HepG2 (cell line): ENCODE measurements at regions not wholly inside any gene's neighbourhood (a gene's known extent, or its start where the extent isn't known, plus 50 kb on each side); places are given as distances from the start of the nearest gene placed in this dataset.
A peak's percentile ranks its signal among the peaks of the same experiment; 100 is the strongest.

Experiments
- ATAC-seq: fragments of 200-7000 bp; cut with Tn5 transposase; 3 replicates; pipeline ENCODE4 v1.9.1; 2020; ENCODE audit warnings: mild to moderate bottlenecking, moderate library complexity
- BruUV-seq: library from RNA; stranded (reverse); fragments of 400-500 nt; replicated peaks from 2 replicates; lab custom pipeline; 2021; lab: Mats Ljungman, UMichigan
- CTCF ChIA-PET: fragments of 300-600 bp; formaldehyde crosslinking; extraction: SDS; loops from one replicate; lab custom pipeline; 2021; ENCODE audit warnings: low total read pairs, inconsistent platforms, low intra/inter-chr PET ratio; lab: Yijun Ruan, JAX
- POLR2A ChIA-PET: fragments of 350-600 bp; sonication (Branson Sonifier 250); formaldehyde crosslinking; loops from one replicate; lab custom pipeline; 2020; ENCODE audit warnings: antibody characterized with exemption, inconsistent platforms; lab: Yijun Ruan, JAX
- DNase-seq: peaks from one replicate; pipeline ENCODE4 v3.0.0-alpha.2; 2015; ENCODE audit warnings: low spot score
- FAIRE-seq: peaks from 3 replicates; lab custom pipeline; 2011; peaks lifted over from hg19 to GRCh38; lab: Jason Lieb, UNC
- H2AFZ ChIP-seq: one replicate; pipeline ENCODE4 v1.6.1; 2011; ENCODE audit warnings: low read length, inconsistent platforms
- H3K27ac ChIP-seq: fragments of 300-600 bp; 3 replicates; pipeline ENCODE4 v1.8.0; 2011; ENCODE audit warnings: mixed run types, mild to moderate bottlenecking, mixed read lengths, low read length, inconsistent platforms; ENCODE audit not compliant: insufficient read depth; ENCODE audit errors: extremely low read length
- H3K27me3 ChIP-seq, 2 experiments: fragments of 200-600 bp in 1 of 2; 2 replicates in 1 of 2; 3 replicates in 1 of 2; pipeline versions ENCODE4 v1.6.0 to v1.8.0; 2011; ENCODE audit warnings: low read length in 2 of 2, mild to moderate bottlenecking in 2 of 2, moderate library complexity in 2 of 2, inconsistent platforms in 1 of 2; ENCODE audit not compliant: insufficient read depth in 2 of 2, control insufficient read depth in 1 of 2
- H3K36me3 ChIP-seq, 2 experiments: fragments of 200-600 bp in 1 of 2; replicated peaks in 1 of 2; 2 replicates in 1 of 2; 3 replicates in 1 of 2; pipeline versions ENCODE4 v1.5.1 to v1.8.0; 2011; ENCODE audit warnings: low read length in 2 of 2, inconsistent platforms in 1 of 2; ENCODE audit not compliant: insufficient read depth in 2 of 2, control insufficient read depth in 1 of 2
- H3K4me1 ChIP-seq: 2 replicates; pipeline ENCODE4 v1.5.1; 2012; ENCODE audit warnings: low read length, inconsistent platforms; ENCODE audit not compliant: insufficient read depth
- H3K4me2 ChIP-seq: 2 replicates; pipeline ENCODE4 v1.6.0; 2011; ENCODE audit warnings: low read depth, low read length, inconsistent platforms
- H3K4me3 ChIP-seq, 3 experiments: fragments of 200-600 bp in 1 of 3; sonication (generic), shearing (Covaris generic) in 1 of 3; replicated peaks in 1 of 3; 2 replicates each; pipeline ENCODE4 v1.5.1; 2011 to 2016; ENCODE audit warnings: low read length in 3 of 3, inconsistent platforms in 2 of 3, low read depth in 2 of 3, mild to moderate bottlenecking in 2 of 3, control low read depth in 1 of 3, mixed read lengths in 1 of 3; ENCODE audit not compliant: insufficient read depth in 1 of 3
- H3K79me2 ChIP-seq: one replicate; pipeline ENCODE4 v1.6.1; 2011; ENCODE audit warnings: low read length, inconsistent platforms; ENCODE audit not compliant: insufficient read depth
- H3K9ac ChIP-seq: 2 replicates; pipeline ENCODE4 v1.6.0; 2011; ENCODE audit warnings: mild to moderate bottlenecking, low read depth, low read length, inconsistent platforms; ENCODE audit not compliant: insufficient read depth
- H3K9me3 ChIP-seq: 2 replicates; pipeline ENCODE4 v1.5.1; 2012; ENCODE audit warnings: mild to moderate bottlenecking, low read length
- H4K20me1 ChIP-seq: 2 replicates; pipeline ENCODE4 v1.6.0; 2011; ENCODE audit warnings: inconsistent platforms, mild to moderate bottlenecking, low read length, moderate library complexity; ENCODE audit not compliant: insufficient read depth
- FOXA1 ChIP-seq, 2 experiments: fragments of 450-650 bp in 1 of 2; sonication (generic) in 1 of 2; formaldehyde crosslinking in 1 of 2; IDR thresholded peaks; 2 replicates each; pipeline versions ENCODE4 v1.4.0 to v1.6.1; 2016 to 2020; ENCODE audit warnings: missing genetic modification reagents in 1 of 2
- MBNL3 ChIP-seq: fragments of 250-450 bp; sonication (Bioruptor Pico); conservative IDR thresholded peaks from 2 replicates; pipeline ENCODE4 v1.8.0; 2022; ENCODE audit warnings: mild to moderate bottlenecking, inconsistent platforms
- SIX4 ChIP-seq: sonication (generic); formaldehyde crosslinking; IDR thresholded peaks from 2 replicates; pipeline ENCODE4 v1.4.0; 2020; ENCODE audit warnings: missing genetic modification reagents
- SNAI1 ChIP-seq: sonication (generic); formaldehyde crosslinking; IDR thresholded peaks from 2 replicates; pipeline ENCODE4 v1.5.0; 2020; ENCODE audit warnings: mild to moderate bottlenecking, missing genetic modification reagents, borderline replicate concordance
- XRCC5 ChIP-seq: fragments of 200-400 bp; formaldehyde crosslinking; optimal IDR thresholded peaks from 2 replicates; pipeline ENCODE3; 2017; ENCODE audit warnings: mild to moderate bottlenecking, low read length
- YY1 ChIP-seq: IDR thresholded peaks from 2 replicates; pipeline ENCODE4 v1.6.1; 2011; ENCODE audit warnings: low read length, low read depth, moderate library complexity, mild to moderate bottlenecking; ENCODE audit not compliant: insufficient read depth, insufficient replicate concordance
- ZNF180 ChIP-seq: sonication (generic); formaldehyde crosslinking; IDR thresholded peaks from 2 replicates; pipeline ENCODE4 v1.4.0; 2020; ENCODE audit warnings: low read depth, missing genetic modification reagents, borderline replicate concordance
- ZNF382 ChIP-seq: sonication (generic); formaldehyde crosslinking; IDR thresholded peaks from 2 replicates; pipeline ENCODE4 v1.5.0; 2020; ENCODE audit warnings: missing genetic modification reagents, mild to moderate bottlenecking, borderline replicate concordance
- ZNF468 ChIP-seq: sonication (generic); formaldehyde crosslinking; IDR thresholded peaks from 2 replicates; pipeline ENCODE4 v1.8.0; 2022; ENCODE audit warnings: mild to moderate bottlenecking, moderate library complexity, missing genetic modification reagents
- ZNF543 ChIP-seq: sonication (generic); formaldehyde crosslinking; IDR thresholded peaks from 2 replicates; pipeline ENCODE4 v1.4.0; 2020; ENCODE audit warnings: mild to moderate bottlenecking, missing genetic modification reagents
- ZNF629 ChIP-seq: sonication (generic); formaldehyde crosslinking; conservative IDR thresholded peaks from 2 replicates; pipeline ENCODE4 v1.5.0; 2020; ENCODE audit warnings: missing genetic modification reagents
- ZSCAN12 ChIP-seq: sonication (generic); formaldehyde crosslinking; IDR thresholded peaks from 2 replicates; pipeline ENCODE4 v1.9.0; 2021; ENCODE audit warnings: mild to moderate bottlenecking, missing genetic modification reagents
- WGBS: methylation state at CpG from one replicate; pipeline ENCODE4 v1.1.6; 2017; ENCODE audit warnings: low lambda C conversion rate; 5-methylcytosine and 5-hydroxymethylcytosine counted together
- in situ Hi-C: cut with HindIII; loops from 2 replicates; pipeline ENCODE4 v1.10.0; 2017; ENCODE audit warnings: low pct_unique_long_range_greater_than_20kb; ENCODE audit not compliant: extremely low pct_ligation_motif_present
- intact Hi-C: fragments of 100-400 bp; cut with micrococcal nuclease; formaldehyde crosslinking; loops from one replicate; pipeline ENCODE4 v1.10.0; 2022; ENCODE audit not compliant: unreplicated experiment
- TF ChIP-seq, protein P1 (sequence below): IDR thresholded peaks from 2 replicates; pipeline ENCODE4 v1.6.1; 2016; ENCODE audit warnings: mild to moderate bottlenecking, missing biosample characterization, missing genetic modification reagents
- TF ChIP-seq, protein P2 (sequence below): sonication (generic); formaldehyde crosslinking; IDR thresholded peaks from 2 replicates; pipeline ENCODE4 v1.8.1; 2022; ENCODE audit warnings: mild to moderate bottlenecking, missing genetic modification reagents

DNA sequence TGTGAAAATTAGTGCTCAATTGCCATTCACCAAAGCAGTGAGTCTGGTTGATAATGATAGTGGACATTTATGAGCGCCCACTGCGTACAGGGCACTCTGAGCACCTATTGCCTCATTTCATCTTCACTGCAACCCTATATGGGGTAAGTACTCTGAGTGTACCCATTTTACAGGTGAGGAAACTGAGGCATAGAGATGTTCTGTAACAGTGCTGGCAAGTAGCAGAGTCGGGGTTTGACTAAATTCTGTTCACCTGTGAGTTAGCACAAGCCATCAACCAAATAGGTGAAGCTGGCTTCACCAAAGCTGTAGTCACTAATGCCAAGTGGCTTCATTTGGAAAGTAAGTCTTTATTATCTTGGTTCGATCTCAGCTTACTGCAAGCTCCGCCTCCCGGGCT lies 135.8 kb downstream of the SPAG6 start:
- Histone ChIP-seq H3K4me2 (no peak overlapping the region), H3K27ac (no peak overlapping the region), H3K27me3 (peaks cover 0 to 4% of the 10 kb centered on the region in 2 experiments; a peak in 1 of 5 replicates), H3K79me2 (no peaks in the 10 kb centered on the region), H3K36me3 (no peaks in the 10 kb centered on the region), H2AFZ (no peak overlapping the region), H3K9ac (no peak overlapping the region), H3K9me3 (no peaks in the 10 kb centered on the region), H3K4me1 (no peaks in the 10 kb centered on the region), H4K20me1 (no peaks in the 10 kb centered on the region), H3K4me3 (no peak overlapping the region)
- CTCF ChIA-PET: no interaction called here
- intact Hi-C loops: no loop called here
- no peak for FAIRE-seq
- POLR2A ChIA-PET: no interaction called here
- no peak for DNase-seq
- in situ Hi-C loops: no loop called here
- TF ChIP-seq FOXA1 (IDR thresholded peaks at IDR 0.05) (no peak), FOXA1 (CRISPR knock-in tag; IDR thresholded peaks at IDR 0.05) (no peak), ZNF629 (CRISPR knock-in tag) (peak; percentile 78)
- 38% methylated on average over 6 of the region's 6 CpGs for WGBS
- no peak for ATAC-seq
- BruUV-seq: no TSS peak

DNA sequence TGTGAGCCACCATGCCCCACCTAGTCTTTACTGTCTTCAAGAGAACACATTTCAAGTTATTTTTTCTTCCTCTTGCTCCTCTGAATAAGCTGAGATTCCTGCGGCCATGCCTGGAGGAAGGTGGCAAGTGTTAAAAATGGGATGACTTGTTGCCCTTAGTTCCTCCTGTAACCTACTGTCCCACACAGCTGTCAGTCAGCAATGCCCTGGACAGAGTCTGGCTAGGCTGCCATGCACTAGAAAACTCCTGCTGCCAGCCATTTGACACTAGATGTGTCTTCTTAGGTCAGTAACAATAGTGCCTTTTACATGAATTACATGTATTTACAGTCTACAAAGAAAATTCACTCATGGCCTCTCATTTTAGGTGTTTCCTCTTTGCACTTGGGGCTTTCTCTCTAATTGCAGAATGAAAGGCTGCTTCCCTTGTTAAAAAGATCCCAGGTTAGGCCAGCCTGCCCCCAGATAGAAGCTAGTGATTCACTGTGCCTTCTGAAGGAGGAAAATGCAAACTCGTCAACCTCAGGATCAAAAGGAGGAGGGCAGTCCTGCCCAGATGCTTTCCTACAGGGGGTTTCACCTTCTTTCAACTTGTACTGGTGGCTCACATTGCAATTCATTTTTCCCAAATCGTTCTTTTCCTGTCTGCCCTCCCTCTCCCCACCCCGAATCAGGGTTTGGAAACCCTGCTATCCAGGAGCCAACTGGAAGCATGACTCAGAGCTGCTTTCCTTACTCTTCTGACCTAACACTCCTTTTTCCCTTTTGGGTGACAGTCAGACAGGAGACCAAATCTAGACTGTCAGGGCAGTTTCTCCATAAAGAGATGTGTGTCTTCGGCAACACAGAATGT lies 136.6 kb downstream of the SPAG6 start:
- Histone ChIP-seq H3K4me2 (no peak overlapping the region), H3K4me3 (no peak overlapping the region), H3K9me3 (no peaks in the 10 kb centered on the region), H3K27me3 (peaks cover 0 to 4% of the 10 kb centered on the region in 2 experiments; a peak in 1 of 5 replicates), H2AFZ (no peak overlapping the region), H3K36me3 (no peaks in the 10 kb centered on the region), H3K79me2 (no peaks in the 10 kb centered on the region), H3K9ac (no peak overlapping the region), H3K27ac (no peak overlapping the region), H3K4me1 (no peaks in the 10 kb centered on the region), H4K20me1 (no peaks in the 10 kb centered on the region)
- intact Hi-C loops (no loop called here), in situ Hi-C loops (no loop called here)
- DNase-seq: no peak
- BruUV-seq: no TSS peak
- CTCF ChIA-PET: no interaction called here
- WGBS: 22% methylated on average over 5 of the region's 5 CpGs
- TF ChIP-seq MBNL3 (CRISPR knock-in tag): no peak
- TF ChIP-seq ZNF180 (CRISPR knock-in tag): no peak
- no peak for TF ChIP-seq ZNF543
- TF ChIP-seq ZSCAN12 (CRISPR knock-in tag): no peak
- TF ChIP-seq, protein P1, sequence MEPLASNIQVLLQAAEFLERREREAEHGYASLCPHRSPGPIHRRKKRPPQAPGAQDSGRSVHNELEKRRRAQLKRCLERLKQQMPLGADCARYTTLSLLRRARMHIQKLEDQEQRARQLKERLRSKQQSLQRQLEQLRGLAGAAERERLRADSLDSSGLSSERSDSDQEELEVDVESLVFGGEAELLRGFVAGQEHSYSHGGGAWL (CRISPR knock-in tag): no peak
- TF ChIP-seq, protein P2, sequence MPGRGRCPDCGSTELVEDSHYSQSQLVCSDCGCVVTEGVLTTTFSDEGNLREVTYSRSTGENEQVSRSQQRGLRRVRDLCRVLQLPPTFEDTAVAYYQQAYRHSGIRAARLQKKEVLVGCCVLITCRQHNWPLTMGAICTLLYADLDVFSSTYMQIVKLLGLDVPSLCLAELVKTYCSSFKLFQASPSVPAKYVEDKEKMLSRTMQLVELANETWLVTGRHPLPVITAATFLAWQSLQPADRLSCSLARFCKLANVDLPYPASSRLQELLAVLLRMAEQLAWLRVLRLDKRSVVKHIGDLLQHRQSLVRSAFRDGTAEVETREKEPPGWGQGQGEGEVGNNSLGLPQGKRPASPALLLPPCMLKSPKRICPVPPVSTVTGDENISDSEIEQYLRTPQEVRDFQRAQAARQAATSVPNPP: no peak
- no peak for TF ChIP-seq XRCC5
- no peak for TF ChIP-seq YY1
- no peak for TF ChIP-seq SIX4
- no peak for TF ChIP-seq ZNF382 (CRISPR knock-in tag)
- TF ChIP-seq ZNF468 (CRISPR knock-in tag): no peak
- TF ChIP-seq SNAI1 (CRISPR knock-in tag): no peak
- no peak for FAIRE-seq
- no peak for ATAC-seq
- POLR2A ChIA-PET: no interaction called here
